Lung microvascular endothelial cell (primary cell): ENCODE measurements at regions not wholly inside any gene's neighbourhood (a gene's known extent, or its start where the extent isn't known, plus 50 kb on each side); places are given as distances from the start of the nearest gene placed in this dataset.
"Not testable (repeated sequence)": the region's sequence is repeated elsewhere in the genome, so short reads cannot be mapped to it uniquely, and the experiment has no call there.

ENCODE experiments used
- DNase-seq, 2 donors: peaks; one replicate each; pipeline versions ENCODE4 v3.0.0 to v3.0.0-alpha.2; 2010; ENCODE audit warnings: low read depth in 2 of 2

DNA sequence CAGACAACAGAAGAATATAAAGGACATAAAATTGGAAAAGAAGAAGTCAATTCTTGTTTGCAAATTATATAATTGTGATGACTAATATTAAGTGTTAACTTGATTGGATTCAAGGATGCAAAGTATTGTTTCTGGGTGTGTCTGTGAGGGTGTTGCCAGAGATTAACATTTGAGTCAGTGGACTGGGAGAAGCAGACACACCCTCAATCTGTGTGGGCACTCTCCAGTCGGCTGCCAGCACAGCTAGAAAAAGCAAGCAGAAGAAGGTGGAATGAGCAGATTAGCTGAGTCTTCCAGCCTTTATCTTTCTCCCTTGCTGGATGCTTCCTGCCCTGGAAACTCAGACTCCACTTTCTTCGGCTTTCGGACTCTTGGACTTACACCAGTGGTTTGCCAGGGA lies 51.7 kb downstream of the UBE2NL start:
- no peak for DNase-seq

DNA sequence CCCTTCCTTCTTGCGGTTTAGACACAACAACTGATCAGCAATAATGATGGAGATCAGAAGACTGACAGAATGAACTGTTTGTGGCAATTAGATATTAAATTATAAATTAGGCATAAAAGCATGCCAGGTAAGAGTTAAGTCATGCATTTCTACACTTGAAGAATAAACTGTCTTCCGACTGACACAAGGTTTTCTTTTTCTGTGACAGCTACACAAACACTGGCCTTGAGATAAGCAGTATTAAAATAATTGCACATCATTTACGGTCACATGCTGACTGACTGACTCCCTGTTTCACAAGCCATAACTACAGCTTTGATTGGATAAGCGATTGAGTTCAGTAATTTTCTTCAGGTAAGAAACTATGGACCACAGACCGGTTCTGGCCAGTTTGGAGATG lies 56.2 kb downstream of the UBE2NL start:
- DNase-seq: no peak

DNA sequence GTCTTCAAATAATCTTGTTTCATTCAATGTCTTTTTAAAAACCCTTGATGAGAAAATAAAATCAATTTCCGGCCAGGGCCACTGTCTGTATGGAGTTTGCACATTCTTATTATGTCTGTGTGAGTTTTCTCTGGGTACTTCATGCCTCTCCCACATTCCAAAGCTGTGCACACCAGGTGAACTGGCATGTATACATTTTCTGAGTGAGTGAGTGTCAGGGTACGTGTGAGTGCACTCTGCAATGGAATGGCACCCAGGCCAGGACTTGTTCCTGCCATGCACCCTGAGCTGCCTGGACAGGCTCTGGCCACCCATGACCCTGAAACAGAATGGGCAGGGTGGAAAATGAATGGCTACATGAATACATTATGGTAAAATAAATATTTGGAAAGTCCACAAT lies 61.3 kb downstream of the UBE2NL start:
- DNase-seq: no peak

DNA sequence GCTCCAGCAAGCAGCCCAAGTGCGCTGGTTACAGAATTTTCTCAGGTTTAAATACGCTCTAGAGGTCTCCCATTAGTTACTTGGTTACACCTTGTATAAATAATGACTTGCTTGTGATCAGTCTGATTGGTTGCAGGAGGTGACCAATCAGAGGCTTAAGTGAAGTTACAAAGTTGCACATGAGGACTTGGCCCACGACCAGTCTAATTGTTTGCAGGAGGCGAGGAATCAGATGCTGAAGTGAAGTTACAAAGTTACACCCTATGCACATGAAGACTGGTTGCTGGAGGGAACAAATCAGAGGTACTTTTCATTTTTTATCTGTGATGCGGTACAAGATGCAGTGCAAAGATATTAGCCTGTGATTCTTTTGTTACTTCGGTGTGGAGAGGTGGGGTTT lies 80.7 kb downstream of the UBE2NL start:
- no peak for DNase-seq

DNA sequence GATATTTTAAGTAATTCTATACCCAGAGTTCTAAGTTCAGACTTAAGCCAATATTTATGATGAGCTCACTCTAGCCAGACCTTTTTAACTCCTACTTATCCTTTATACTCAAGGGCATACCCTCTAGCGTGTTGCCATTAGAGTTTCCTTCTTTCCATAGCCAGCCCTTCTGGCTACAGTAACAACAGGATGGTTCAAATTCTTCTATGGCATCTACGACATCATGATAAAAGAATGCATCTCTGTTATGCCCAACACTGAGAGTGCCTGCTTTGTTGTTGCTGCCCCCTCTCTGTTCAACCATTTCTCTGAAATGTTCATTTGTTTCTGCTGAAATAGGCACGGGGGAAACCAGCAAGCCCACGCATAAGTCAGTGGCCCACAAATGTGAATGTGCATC lies 104.5 kb downstream of the UBE2NL start:
- no peak for DNase-seq

DNA sequence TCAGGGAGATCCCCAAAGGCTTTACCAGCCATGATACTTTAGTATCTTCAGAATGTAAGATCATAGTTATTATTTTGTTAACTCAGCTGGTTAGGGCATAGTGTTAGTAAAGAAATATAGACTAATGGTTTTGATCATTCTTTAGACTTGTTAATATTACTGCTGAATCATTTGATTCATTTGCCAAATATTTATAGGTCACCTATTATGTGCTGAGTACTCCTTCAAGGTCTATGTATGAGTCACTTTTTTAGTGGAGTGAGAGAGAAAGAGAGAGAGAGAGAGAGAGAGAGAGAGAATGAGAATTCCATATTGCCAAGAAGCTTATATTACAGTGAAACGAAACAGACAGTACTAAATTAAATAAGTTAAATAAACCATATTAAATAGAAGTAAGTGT lies 110.3 kb downstream of the UBE2NL start:
- DNase-seq: no peak

DNA sequence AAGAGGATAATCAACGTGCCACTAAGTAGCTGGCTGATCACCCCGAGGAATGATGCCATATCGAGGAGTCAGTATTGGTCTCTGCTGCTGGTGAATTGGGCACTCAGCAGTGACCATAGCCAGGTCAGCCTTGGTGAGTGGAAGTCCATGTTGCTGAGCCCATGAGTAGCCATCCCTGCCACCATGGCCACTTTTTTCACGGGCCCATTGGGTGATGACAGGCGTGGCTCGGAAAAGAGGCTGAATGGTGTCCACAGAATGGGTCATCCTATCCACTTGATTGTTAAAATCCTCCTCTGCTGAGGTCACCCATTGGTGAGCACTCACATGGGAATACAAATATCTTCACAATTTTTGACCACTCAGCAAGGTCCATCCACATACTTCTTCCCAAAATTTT lies 114.4 kb downstream of the UBE2NL start:
- no peak for DNase-seq

DNA sequence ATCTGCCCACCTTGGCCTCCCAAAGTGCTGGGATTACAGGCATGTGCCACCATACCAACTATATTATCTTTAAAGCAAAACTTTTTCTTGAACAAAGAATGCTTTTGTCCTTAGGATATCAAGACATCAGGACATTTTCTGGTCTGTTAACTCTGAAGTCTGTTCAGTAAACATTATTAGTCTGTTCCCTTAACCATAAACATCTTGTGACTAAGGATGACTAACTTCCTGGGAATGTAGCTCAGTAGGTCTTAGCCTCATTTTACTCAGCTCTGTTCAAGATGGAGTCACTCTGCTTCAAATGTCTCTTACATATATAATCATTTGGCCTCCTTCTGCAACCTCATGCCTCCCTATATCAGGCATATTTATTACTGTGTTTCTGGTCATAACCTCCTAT lies 122.9 kb downstream of the UBE2NL start:
- DNase-seq: peak in 1 of 2 donors; percentile 0

DNA sequence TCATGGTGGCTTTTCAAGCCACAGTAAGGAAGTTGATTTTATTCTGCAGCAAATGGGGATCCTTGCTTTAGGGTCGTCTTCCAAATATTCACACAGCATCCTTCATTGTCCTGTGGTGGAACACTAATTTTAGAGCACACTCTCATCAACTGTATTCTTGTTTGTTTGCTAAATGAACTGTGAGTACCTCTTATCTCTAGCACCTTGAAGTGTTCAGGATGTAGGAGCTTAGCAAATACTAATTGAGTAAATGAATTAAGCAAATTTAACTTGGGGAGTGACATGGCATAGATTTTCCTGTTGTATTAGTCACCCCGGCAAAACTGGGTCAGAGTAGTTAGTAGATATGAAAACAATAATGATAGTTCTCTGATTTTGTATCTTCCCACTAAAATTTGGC lies 156.9 kb downstream of the UBE2NL start:
- DNase-seq: no peak

DNA sequence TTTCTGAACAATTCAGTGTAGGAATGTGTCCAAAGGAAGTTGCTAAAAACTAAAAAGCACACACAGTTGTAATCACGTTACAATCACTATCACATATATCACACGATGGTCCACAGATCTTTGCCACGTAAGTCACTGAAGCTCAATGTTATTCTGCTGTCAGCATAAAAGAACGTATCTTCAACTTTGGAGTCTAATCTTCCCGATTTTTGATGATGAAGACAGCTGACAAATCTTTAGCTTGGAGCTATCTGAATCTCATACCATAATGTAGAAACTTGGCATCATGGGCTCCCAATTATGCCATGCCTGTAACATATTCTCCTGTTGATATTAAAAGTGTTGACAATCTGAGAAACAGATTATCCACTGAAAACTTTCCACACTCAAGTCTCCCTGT lies 158.4 kb downstream of the UBE2NL start:
- no peak for DNase-seq

DNA sequence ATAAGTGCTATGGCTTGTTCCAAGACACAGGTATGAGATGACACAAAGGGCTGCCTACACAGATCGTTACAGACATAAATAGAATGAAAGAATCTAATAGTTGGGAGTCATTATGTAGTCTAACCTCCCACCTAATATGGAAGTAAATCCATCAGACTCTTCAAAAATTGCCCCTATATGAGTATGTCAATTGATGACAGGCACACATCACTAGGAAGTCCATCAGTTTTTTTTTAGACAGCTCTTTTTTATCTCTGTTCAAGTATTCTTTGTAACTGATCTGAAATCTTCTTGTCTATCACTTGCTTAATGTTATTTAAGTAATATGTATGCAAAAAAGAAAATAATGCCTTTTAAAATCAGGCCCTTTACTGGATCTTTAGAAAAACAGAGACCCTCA lies 191.6 kb downstream of the UBE2NL start:
- no peak for DNase-seq

DNA sequence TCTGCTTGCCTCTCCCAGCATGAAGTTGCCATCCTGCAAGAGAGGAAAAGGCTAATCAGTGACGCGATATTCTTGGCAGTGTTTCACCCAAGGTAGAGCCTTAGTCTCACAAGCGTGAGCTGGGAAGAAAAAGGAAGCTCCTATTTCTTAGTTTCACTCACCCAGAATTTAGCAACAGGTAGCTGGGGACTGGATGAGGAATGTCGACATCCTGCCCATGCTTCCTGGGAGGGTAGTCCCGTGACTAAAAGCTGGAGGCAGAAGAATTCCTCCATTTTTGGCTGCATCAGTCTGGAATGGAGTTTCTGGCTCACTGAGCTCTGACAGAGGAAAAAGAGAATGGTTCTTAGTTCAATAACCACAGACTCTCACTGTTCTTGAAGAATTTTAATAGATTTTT lies 198.4 kb downstream of the UBE2NL start:
- not testable (repeated sequence) for DNase-seq

DNA sequence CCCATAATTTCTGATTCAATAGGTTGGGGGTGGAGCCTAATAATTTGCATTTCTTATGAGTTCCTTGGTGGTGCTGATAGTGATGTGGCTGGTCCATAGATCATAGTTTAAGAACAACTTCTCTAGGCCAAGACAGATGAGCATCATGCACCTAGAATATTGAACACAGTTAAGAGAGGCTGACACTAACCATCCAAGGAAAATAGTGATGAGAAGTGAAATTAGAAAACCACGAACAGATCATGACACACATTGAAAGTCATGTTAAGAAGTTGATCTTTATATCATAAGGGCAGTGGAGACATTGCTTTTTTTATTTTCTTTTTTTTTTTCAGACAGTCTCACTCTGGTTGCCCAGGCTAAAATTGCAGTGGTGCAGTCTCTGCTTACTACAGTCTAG lies 205.8 kb downstream of the UBE2NL start:
- DNase-seq: not testable (repeated sequence)

DNA sequence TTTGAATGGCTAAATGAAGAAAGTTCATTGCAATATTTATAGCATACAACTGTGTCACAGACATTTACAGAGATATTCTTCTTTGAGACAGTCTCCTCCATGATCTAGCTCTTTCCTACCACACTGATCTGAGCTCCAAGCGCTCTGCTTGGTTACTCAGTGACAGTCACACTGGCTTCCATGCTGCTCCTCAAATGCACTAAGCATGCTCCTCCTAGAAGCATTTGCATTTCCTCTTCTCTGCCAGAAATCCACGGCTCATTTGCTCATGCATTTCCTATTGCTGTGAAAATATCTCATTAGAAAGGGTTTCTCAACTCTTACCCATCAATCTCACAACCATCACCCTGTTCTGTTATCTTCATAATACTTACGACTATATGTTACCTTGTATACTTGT lies 208.2 kb downstream of the UBE2NL start:
- DNase-seq: not testable (repeated sequence)

DNA sequence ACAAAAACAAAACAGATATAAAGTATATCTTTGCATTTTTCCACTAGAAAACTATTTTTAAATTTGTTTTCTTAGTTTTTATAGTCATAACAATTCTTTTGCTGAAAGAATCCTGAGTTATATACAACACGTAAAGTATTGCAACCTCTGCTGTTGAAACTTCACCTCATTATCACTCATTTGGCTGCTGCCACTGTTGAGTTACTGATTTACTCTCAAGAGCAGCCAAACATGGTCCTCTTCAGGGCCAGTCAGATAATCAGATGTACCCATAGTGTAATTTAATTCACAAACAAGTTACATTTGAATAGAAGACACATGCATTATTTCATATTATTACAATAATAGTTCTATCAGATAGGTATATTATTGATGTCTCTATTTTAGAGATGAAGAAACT lies 235.6 kb downstream of the UBE2NL start:
- not testable (repeated sequence) for DNase-seq

DNA sequence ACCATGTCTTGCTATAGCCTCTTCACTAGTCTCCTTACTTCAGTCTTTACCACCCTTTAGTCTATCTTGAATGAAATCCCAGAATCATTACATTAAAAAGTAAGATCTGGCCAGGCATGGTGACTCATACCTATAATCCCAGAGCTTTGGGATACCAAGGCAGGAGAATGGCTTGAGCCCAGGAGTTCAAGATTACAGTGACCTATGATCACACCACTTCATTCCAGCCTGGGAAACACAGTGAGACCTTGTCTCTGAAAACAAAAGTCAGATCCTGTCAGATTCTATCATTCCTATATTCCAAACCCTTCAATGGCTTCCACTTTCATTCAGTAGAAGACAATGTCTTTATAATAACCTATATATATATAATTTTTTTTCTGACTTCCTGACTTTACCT lies 237.7 kb downstream of the UBE2NL start:
- DNase-seq: not testable (repeated sequence)

DNA sequence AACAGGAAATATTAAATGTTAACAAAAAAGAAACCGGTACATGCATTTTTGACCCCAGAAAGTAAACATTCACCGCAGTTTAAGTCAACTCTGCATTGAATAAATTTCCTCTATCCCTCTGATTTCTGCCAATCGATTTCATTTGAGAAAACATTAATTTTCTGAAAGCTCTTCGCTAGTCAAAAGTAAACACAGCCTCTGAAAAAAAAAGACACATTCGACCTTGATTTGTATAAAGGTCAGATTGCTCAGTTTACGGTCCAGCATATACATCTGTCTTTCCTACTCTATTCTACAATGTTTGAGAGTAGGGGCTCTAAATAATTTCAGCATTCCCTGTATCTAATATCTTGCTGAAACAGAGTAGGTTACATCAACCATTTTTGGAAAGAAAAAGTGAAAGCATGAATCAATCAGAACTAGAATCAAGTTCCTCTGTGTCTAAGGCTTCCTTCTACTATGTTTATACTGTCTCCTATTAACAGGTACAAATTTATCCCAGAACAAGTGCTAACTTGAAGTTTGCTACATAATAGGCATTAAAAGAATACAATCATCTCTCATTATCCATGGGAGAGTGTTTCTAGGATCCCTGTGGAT lies 243.8 kb downstream of the UBE2NL start:
- DNase-seq: not testable (repeated sequence)

DNA sequence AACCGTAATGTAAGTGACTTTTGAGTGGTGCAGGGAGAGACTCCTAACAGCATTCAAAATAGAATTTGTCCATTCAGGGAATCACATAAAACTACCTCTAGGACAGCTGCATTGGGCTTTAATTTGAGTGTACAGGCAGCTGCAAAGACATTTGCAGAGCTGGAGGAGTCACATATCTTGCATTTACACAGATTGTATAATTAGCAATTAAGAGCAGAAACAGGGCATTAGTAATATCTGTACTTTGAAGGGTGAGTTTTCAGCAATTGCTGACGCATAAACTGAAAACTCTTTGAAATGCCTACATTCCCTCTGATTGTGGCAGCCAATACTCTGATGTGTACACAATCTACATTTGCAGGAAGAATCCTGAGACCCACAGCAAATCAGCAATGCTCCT lies 245.6 kb downstream of the UBE2NL start:
- not testable (repeated sequence) for DNase-seq

DNA sequence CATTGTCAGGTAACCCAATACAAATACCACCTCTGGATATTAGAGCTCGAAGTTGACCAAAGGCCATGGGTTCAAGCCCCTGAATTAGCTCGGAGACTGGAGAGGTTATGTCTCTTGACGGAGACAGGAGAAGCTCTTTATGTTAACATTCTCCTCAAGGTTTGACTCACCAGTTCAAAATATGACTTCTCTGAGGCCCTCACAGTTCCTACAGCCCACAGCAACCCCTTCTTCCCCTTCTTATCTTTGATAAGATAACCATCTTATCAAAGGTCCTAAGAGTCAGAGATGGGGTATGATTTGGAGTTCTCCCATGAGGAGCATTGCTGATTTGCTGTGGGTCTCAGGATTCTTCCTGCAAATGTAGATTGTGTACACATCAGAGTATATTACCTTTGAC lies 246.6 kb downstream of the UBE2NL start:
- not testable (repeated sequence) for DNase-seq

DNA sequence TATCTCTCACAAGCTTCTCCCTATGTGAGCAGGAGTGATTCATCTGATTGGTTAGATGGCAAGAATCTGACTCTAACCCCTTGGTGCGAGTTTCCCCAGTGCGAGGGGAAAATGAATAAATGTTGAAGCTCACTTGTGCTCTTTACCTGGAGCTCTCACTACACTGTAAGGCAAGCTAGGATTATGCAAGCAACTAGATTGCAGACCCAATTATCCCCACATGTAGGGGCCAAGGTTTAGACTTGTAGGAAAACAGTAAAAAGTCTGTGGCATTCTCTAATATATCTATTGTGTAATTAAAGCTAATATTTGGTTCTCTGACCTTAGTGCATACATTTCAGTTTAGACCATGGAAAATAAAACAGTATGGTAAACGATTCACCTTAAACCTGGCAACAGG lies 247.2 kb downstream of the UBE2NL start:
- DNase-seq: not testable (repeated sequence)

DNA sequence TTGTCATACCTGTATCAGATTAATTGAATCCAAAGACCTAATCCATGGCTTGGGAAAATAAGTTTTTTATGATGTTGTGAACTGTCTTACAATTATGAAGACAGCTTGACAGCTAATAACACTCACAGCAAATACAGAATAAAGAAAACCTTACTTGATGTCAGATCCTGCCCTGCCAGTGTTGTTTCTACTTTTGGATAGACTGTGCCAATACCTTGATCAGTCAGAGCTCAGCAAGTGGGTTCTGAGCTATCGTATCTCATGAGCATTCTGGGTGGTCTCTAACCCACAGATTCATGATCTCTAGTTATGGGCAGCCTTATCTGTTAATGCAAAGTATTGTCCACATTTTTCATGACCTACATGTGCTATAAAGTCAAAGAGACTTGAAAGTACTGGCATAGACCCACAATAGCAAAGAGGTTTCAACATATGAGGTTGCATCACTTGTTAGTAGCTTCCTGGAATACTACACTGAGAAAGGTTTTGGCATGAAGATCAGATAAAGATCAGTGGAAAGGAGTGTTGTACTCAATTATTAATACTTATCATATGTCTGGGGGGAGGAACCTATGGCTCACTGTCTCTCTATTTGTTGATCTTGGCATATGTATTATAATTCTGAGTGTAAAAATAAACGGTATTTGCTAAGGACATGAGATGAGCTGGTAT lies 250.7 kb downstream of the UBE2NL start:
- DNase-seq: not testable (repeated sequence)

DNA sequence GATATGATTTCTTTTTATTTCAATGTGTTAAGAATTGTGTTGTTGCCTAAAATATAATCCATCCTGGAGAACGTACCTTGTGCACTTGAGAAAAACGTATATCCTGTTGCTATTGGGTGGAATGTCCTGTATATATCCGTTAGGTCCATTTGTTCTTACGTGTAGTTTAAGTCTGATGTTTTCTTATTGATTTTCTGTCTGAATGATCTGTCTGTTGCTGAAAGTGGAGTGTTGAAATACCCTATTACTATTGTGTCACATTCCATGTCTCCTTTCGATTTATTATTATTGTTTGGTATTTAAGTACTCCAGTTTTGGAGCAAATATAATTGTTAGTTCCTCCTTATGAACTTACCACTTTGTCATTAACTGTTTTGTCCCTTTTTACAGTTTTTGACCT lies 270.6 kb downstream of the UBE2NL start:
- not testable (repeated sequence) for DNase-seq

DNA sequence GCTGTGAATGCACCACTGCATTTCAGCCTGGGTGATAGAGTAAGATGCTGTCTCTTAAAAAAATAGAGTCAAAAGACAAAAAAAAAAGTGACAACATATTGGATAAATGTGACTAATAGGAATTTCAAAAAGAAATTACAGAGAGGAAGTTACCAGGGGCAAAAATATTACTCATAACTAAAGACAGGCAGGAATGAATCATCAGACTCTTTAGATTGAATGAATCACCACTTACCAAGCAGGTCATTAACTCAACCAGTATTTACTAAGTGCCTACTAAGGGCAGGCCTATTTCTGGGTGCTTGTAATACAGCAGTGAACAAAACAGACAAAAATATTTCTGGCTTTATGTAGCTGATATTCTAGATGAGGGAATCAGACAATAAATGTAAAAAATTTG lies 301.3 kb downstream of the UBE2NL start:
- DNase-seq: not testable (repeated sequence)

DNA sequence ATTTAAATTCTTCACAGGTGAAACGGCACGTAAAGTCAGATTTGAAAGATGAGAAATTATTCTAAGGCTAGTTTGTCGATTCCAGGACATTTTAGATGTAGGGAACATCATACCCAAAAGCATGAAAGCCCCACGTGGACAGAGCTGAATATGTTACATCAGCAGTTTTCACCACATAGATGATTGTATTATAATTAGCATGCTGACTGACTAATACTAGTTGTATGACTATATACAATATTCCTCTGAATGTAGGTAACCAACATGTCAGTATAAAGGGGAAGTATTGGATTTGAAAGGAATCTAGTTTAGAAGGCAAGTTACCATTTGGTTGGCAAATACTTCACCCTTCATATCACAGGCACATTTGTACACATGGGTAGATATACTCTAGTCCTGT lies 304.6 kb downstream of the UBE2NL start:
- not testable (repeated sequence) for DNase-seq
